Esophagus muscularis mucosa (tissue), 4 donors: ENCODE measurements at regions not wholly inside any gene's neighbourhood (a gene's known extent, or its start where the extent isn't known, plus 50 kb on each side); places are given as distances from the start of the nearest gene placed in this dataset.

Source experiments
- DNase-seq: peaks from one replicate; pipeline ENCODE4 v3.0.0-alpha.2; 2017; ENCODE audit errors: extremely low spot score
- H3K27ac ChIP-seq, 4 donors: fragments of 200-600 bp; sonication (generic); replicated peaks in 1 of 4; 1 replicate in 3 of 4; 2 replicates in 1 of 4; pipeline ENCODE4 v1.5.1; 2016 to 2019; ENCODE audit warnings: mild to moderate bottlenecking in 1 of 4
- H3K27me3 ChIP-seq, 4 donors: fragments of 200-600 bp; sonication (generic); one replicate each; pipeline versions ENCODE4 v1.5.1 to v1.6.0; 2016 to 2019
- H3K36me3 ChIP-seq, 4 donors: fragments of 200-600 bp; sonication (generic); one replicate each; pipeline ENCODE4 v1.5.1; 2016 to 2019
- H3K4me1 ChIP-seq, 4 donors: fragments of 200-600 bp; sonication (generic); one replicate each; pipeline ENCODE4 v1.5.1; 2016 to 2019
- H3K4me3 ChIP-seq, 4 donors: fragments of 200-600 bp; sonication (generic); 1 replicate in 2 of 4; 2 replicates in 2 of 4; pipeline ENCODE4 v1.5.1; 2016 to 2019; ENCODE audit warnings: mild to moderate bottlenecking in 4 of 4, moderate library complexity in 1 of 4
- H3K9me3 ChIP-seq, 4 donors: fragments of 200-600 bp; sonication (generic); 1 replicate in 3 of 4; 2 replicates in 1 of 4; pipeline ENCODE4 v1.5.1; 2016 to 2019
- EP300 ChIP-seq: sonication (generic); formaldehyde crosslinking; IDR thresholded peaks from one replicate; pipeline ENCODE4 v1.6.1; 2017; ENCODE audit warnings: antibody characterized with exemption
- POLR2A ChIP-seq: fragments of 450-650 bp; IDR thresholded peaks from one replicate; pipeline ENCODE4 v1.6.1; 2017; ENCODE audit warnings: antibody characterized with exemption, moderate library complexity, mild to moderate bottlenecking, low read depth
- POLR2AphosphoS5 ChIP-seq, 2 donors: sonication (generic); formaldehyde crosslinking; IDR thresholded peaks; one replicate each; pipeline ENCODE4 v1.6.1; 2017; ENCODE audit warnings: antibody characterized with exemption in 2 of 2
- WGBS: methylation state at CpG from one replicate; pipeline ENCODE4 v1.1.5; 2018; 5-methylcytosine and 5-hydroxymethylcytosine counted together
- intact Hi-C: fragments of 100-400 bp; cut with DNase I; formaldehyde crosslinking; loops from one replicate; pipeline ENCODE4 v1.15.1; 2023
- small RNA-seq, 3 donors: library from RNA; depleted of rRNA; stranded (forward); fragments of <200 nt; gene quantifications; one replicate each; pipeline ENCODE3, GENCODE V24; 2016
- TF ChIP-seq, protein P1 (sequence below), 3 experiments: fragments of 200-600 bp in 2 of 3; fragments of 450-650 bp in 1 of 3; sonication (generic) in 2 of 3; IDR thresholded peaks; one replicate each; pipeline ENCODE4 v1.5.1; 2017 to 2019; ENCODE audit warnings: antibody characterized with exemption in 3 of 3, mild to moderate bottlenecking in 2 of 3, moderate library complexity in 1 of 3

DNA sequence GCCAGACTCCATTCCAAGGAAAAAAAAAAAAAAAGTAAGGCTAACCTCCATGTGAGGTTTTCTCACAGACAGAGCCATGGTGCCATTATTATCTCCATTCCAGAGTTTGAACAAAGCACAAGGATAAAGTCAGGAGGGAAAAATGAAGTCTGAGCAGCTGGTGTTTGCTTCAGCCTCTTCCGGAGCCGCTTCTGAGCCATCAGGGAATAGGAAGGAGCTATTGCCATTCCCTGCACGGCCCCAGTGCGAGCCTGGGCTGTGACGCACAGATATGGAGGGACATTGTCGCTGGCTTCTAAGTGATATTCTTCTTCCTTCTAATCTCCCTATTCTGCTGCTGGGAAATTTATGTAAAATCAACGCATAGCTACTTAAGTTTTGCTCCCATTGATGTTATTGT, 69.5 kb upstream of the PIRT start:
- Histone ChIP-seq H3K36me3 (no peaks in the 10 kb centered on the region), H3K9me3 (peaks cover 0 to 5% (median 2%) of the 10 kb centered on the region in 4 donors), H3K4me1 (no peaks in the 10 kb centered on the region), H3K27me3 (no peaks in the 10 kb centered on the region), H3K4me3 (no peak overlapping the region), H3K27ac (no peak overlapping the region)
- WGBS, result 79% methylated on average over 7 of the region's 7 CpGs
- intact Hi-C loops, result no loop called here
- no peak for DNase-seq
- TF ChIP-seq POLR2AphosphoS5 (IDR thresholded peaks at IDR 0.05) (no peak), POLR2A (no peak), EP300 (no peak)
- TF ChIP-seq, protein P1, sequence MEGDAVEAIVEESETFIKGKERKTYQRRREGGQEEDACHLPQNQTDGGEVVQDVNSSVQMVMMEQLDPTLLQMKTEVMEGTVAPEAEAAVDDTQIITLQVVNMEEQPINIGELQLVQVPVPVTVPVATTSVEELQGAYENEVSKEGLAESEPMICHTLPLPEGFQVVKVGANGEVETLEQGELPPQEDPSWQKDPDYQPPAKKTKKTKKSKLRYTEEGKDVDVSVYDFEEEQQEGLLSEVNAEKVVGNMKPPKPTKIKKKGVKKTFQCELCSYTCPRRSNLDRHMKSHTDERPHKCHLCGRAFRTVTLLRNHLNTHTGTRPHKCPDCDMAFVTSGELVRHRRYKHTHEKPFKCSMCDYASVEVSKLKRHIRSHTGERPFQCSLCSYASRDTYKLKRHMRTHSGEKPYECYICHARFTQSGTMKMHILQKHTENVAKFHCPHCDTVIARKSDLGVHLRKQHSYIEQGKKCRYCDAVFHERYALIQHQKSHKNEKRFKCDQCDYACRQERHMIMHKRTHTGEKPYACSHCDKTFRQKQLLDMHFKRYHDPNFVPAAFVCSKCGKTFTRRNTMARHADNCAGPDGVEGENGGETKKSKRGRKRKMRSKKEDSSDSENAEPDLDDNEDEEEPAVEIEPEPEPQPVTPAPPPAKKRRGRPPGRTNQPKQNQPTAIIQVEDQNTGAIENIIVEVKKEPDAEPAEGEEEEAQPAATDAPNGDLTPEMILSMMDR (IDR thresholded peaks at IDR 0.05), result no peak

DNA sequence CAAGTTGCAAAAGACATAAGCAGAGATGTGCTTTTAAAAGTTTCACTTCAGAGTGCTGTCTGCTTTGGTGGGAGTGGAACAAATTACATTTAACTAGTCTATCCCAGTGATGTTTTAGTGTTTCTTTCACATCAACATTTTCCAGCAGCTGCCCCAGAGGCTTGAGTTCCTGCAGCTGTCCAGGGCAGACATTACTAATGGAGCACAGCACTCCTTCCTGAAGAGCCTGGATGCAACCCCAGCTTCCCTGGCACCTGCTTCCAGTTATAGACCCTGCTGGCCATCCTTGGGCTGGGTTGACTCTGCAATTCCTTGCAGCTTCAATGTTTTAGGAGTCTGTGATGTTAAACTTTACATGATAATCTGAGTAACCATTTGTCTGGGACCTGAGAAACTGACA, 61.4 kb upstream of the PIRT start:
- Histone ChIP-seq H3K9me3 (no peaks in the 10 kb centered on the region), H3K27me3 (no peaks in the 10 kb centered on the region), H3K4me3 (no peak overlapping the region), H3K27ac (no peak overlapping the region), H3K36me3 (no peaks in the 10 kb centered on the region), H3K4me1 (no peaks in the 10 kb centered on the region)
- no peak for TF ChIP-seq POLR2A
- no peak for TF ChIP-seq EP300
- TF ChIP-seq, protein P1 (IDR thresholded peaks at IDR 0.05), result no peak
- TF ChIP-seq POLR2AphosphoS5 (IDR thresholded peaks at IDR 0.05), result no peak
- intact Hi-C loops, result no loop called here
- DNase-seq, result no peak

DNA sequence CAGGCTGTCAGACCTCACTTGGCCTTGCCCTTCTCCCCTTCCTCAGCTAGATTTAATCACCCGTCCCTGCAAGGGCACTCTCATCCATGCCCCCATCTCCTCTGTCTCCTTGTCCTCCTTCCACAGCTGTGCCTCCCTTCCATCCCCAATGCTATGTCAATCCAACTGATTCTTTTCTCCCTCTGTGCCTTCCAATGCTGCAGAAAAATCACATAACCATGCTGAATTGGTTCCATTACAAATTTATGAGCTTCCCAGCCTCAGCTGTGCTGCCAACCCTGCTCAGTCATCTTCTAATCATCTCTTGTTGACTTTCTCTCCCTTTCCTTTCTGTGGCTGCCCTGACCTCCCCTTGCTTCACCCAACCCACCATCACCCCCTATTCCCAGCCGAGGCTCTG, 56.3 kb upstream of the PIRT start:
- Histone ChIP-seq H3K36me3 (no peaks in the 10 kb centered on the region), H3K4me3 (no peak overlapping the region), H3K4me1 (no peaks in the 10 kb centered on the region), H3K27me3 (no peaks in the 10 kb centered on the region), H3K9me3 (no peaks in the 10 kb centered on the region), H3K27ac (no peak overlapping the region)
- no peak for TF ChIP-seq POLR2A
- TF ChIP-seq, protein P1 (IDR thresholded peaks at IDR 0.05), result no peak
- no peak for TF ChIP-seq EP300
- no peak for TF ChIP-seq POLR2AphosphoS5 (IDR thresholded peaks at IDR 0.05)
- DNase-seq, result no peak
- intact Hi-C loops, result no loop called here
- 72% methylated on average over 2 of the region's 2 CpGs for WGBS

DNA sequence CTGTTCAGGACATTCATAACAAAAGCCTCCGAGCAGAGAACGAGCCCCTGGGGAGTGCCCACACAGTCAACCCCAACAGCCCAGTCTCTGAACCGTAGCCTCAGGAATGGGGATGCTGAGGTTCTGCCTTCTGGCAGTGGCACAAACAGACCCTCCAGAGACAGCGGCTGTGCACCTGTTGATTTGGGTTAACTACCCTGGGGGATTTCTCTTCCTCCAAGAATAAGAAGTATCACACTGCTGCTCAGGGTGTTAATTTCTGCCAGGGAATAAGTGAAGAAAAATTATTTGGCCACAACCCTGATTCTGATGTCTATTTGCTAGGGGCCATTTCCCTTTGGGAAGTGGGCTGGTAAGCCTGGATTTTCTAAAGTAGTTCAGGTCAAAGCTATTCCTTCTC, 51.0 kb upstream of the PIRT start:
- no CpG with 5 or more reads among the region's 4 CpGs for WGBS
- H3K4me1 ChIP-seq, result no peaks in the 10 kb centered on the region
- H3K27me3 ChIP-seq, result no peaks in the 10 kb centered on the region
- intact Hi-C loops, result no loop called here
- no peaks in the 10 kb centered on the region for H3K36me3 ChIP-seq
- no peak for DNase-seq
- H3K27ac ChIP-seq, result no peak overlapping the region
- H3K9me3 ChIP-seq, result peaks cover 0 to 6% (median 0%) of the 10 kb centered on the region in 4 donors
- H3K4me3 ChIP-seq, result no peak overlapping the region
- TF ChIP-seq, protein P1 (IDR thresholded peaks at IDR 0.05), result no peak

Small RNA genes in the stretch of these regions (small RNA-seq; reads per million reads assigned to genes)
- gene RN7SL601P, result 0 reads per million in 3 donors
